SK-N-MC (cell line): ENCODE measurements at regions not wholly inside any gene's neighbourhood (a gene's known extent, or its start where the extent isn't known, plus 50 kb on each side); places are given as distances from the start of the nearest gene placed in this dataset.
A peak's percentile ranks its signal among the peaks of the same experiment; 100 is the strongest.
"Not testable (repeated sequence)": the region's sequence is repeated elsewhere in the genome, so short reads cannot be mapped to it uniquely, and the experiment has no call there.

Source experiments
- DNase-seq: peaks from one replicate; pipeline ENCODE4 v3.0.0-alpha.2; 2011; ENCODE audit warnings: low read depth, low spot score
- H3K27ac ChIP-seq: fragments of 200-600 bp; sonication (generic); 2 replicates; pipeline ENCODE4 v1.5.1; 2016; ENCODE audit warnings: mixed run types
- H3K36me3 ChIP-seq: fragments of 200-600 bp; sonication (generic); 2 replicates; pipeline ENCODE4 v1.6.1; 2017; ENCODE audit warnings: antibody characterized with exemption, low read length, mixed read lengths; ENCODE audit not compliant: insufficient read depth
- H3K4me3 ChIP-seq: fragments of 200-600 bp; sonication (generic); 2 replicates; pipeline ENCODE4 v1.5.1; 2016
- H3K9ac ChIP-seq: fragments of 200-600 bp; sonication (generic); 2 replicates; pipeline ENCODE4 v1.8.0; 2017; ENCODE audit warnings: mixed run types, mixed read lengths; ENCODE audit not compliant: insufficient read length
- H3K9me3 ChIP-seq: fragments of 200-600 bp; sonication (generic); 2 replicates; pipeline ENCODE4 v1.6.1; 2017; ENCODE audit warnings: low read depth, mild to moderate bottlenecking, antibody characterized with exemption, low read length, moderate library complexity, mixed read lengths
- EZH2 ChIP-seq: fragments of 200-600 bp; sonication (generic); IDR thresholded peaks from one replicate; pipeline ENCODE4 v1.6.1; 2017; ENCODE audit warnings: antibody characterized with exemption
- FOXP2 ChIP-seq: optimal IDR thresholded peaks from 2 replicates; pipeline ENCODE3; 2011; ENCODE audit warnings: mild to moderate bottlenecking, moderate library complexity; ENCODE audit not compliant: insufficient read depth; ENCODE audit errors: extremely low read length, control extremely low read depth
- POLR2AphosphoS5 ChIP-seq: IDR thresholded peaks from 2 replicates; pipeline ENCODE4 v1.6.1; 2012; ENCODE audit warnings: mild to moderate bottlenecking, low read depth, low read length, borderline replicate concordance

DNA sequence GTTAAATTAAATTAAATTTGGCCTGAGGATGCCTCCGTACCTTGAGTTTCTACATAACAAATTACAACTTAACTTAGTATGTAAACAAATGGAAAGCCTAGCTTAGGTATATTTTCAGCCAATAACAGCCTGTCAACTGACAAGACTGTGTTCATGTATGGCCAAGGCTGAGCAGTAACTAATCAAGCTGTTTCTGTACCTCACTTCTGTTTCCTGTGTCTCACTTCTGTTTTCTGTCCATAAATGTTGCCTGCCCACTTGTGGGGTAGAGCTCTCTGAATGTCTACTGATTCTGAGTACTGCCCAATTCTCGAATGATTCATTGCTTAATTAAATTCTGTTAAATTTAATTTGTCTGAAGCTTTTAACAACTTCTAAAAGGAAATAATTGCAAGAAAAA lies 445.2 kb downstream of the PCDH11X start:
- no peak for DNase-seq
- no peak overlapping the region for H3K9ac ChIP-seq
- no peaks in the 10 kb centered on the region for H3K36me3 ChIP-seq
- H3K27ac ChIP-seq = no peak overlapping the region
- H3K4me3 ChIP-seq = no peak overlapping the region
- no peaks in the 10 kb centered on the region for H3K9me3 ChIP-seq
- TF ChIP-seq FOXP2 (no peak), POLR2AphosphoS5 (no peak), EZH2 (no peak)

DNA sequence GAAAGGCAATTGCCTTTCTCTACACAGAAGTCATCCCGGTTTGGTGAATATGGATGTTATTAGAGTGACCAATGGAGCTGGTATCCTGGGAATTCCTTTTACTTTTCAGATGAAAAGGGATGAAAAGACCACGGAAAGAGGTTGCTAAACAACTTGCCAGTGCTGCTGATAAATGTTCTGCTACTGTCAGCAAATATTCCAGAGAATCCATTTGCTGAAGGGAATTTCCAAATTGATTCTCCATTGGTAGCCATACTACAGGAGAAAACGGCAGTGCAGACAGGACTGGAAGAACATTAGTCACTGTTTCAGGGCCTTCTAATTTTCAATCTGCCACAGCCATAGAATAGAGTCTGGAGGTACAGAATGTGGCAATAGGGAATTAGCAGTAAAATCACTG lies 451.5 kb downstream of the PCDH11X start:
- Histone ChIP-seq H3K9ac (no peak overlapping the region), H3K27ac (peak overlapping the region; percentile 62; the same call in 1 of the 2 replicates), H3K4me3 (peak overlapping the region; percentile 14; the same call in 1 of the 2 replicates), H3K36me3 (no peaks in the 10 kb centered on the region), H3K9me3 (no peaks in the 10 kb centered on the region)
- no peak for TF ChIP-seq EZH2
- TF ChIP-seq FOXP2 = no peak
- TF ChIP-seq POLR2AphosphoS5 = no peak
- DNase-seq = no peak

DNA sequence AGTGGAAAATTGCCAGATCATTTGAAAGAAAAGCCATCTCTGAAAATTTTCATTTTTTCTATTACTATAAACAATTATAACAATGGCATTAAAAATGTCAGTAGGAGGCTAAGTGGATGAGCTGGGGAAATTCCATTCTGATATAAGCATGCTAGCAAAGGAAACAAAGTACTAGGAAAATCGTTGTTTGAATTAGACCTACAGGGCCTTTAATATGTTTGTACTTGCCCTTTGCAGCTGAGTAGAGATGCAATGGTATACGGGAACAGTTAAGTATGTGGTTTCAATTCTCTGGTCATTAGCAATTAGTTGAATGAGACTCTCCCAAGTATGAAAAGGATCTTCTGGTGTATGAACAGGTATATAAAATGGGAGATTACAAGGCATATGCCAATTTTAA lies 452.2 kb downstream of the PCDH11X start:
- Histone ChIP-seq H3K9ac (no peak overlapping the region), H3K4me3 (no peak overlapping the region), H3K27ac (no peak overlapping the region; the same call in 1 of the 2 replicates), H3K9me3 (no peaks in the 10 kb centered on the region), H3K36me3 (no peaks in the 10 kb centered on the region)
- DNase-seq = no peak
- no peak for TF ChIP-seq EZH2

DNA sequence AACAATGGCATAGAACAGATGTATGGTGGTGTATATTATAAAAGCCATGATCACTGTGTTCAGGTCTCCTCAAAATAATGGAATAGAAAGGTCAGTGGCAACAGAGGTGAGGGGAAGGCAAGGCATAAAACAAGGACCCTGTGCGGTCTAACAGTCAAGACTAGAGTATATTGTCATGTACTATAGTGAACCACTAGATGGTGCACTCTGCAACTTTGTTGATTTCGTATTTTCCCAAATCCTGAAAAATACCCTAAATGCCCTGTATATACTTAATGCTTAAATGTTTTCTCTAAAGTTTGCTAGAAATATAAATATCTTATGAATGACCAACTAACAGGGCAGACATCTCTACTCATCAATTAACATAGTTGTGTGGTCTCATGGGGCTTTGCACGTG lies 453.0 kb downstream of the PCDH11X start:
- Histone ChIP-seq H3K9ac (no peak overlapping the region), H3K4me3 (no peak overlapping the region), H3K27ac (no peak overlapping the region), H3K9me3 (no peaks in the 10 kb centered on the region), H3K36me3 (no peaks in the 10 kb centered on the region)
- no peak for DNase-seq
- TF ChIP-seq POLR2AphosphoS5 (no peak), EZH2 (no peak), FOXP2 (no peak)

DNA sequence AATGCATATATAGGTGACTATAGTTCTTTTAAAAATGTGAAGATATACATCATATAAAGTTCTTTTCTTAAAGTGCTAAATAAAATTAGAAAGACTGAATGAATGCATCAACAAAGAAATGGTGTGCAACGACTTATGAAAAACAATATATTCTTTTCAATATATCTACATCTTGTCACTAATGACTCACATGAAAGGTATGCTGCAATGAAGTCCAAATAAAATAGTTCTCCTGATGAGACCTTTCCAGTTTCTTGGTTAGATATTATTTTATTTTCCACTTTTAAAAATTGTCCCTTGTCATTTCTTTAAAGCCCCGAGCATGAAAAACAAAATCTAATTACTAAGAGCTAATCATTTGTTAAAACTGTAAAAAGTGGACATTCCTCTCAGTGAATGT lies 462.1 kb downstream of the PCDH11X start:
- no peak for TF ChIP-seq POLR2AphosphoS5
- no peaks in the 10 kb centered on the region for H3K9me3 ChIP-seq
- H3K4me3 ChIP-seq = no peak overlapping the region
- H3K27ac ChIP-seq = no peak overlapping the region
- H3K9ac ChIP-seq = no peak overlapping the region
- no peak for DNase-seq
- no peaks in the 10 kb centered on the region for H3K36me3 ChIP-seq

DNA sequence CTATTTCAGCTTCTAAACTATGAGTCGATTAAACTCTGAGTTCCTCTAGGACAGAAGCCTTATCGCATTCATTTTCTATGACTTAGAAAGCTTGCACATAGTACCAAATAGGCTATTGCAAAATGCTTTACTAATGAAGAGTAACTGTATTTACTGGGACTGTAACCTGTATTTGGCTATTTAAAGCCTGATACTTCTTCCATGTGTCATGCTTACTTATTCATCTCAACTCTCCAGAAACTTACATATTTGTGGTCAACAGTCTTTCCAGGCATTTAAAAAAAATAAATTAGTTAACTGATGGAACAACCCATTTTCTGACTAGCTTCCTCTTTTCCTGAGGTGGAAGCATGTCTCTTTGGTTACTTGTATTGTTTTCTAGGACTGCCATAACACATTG lies 467.9 kb downstream of the PCDH11X start:
- no peak for DNase-seq
- TF ChIP-seq FOXP2 = no peak
- no peak for TF ChIP-seq POLR2AphosphoS5
- no peak for TF ChIP-seq EZH2
- Histone ChIP-seq H3K4me3 (no peak overlapping the region), H3K9me3 (no peaks in the 10 kb centered on the region), H3K36me3 (no peaks in the 10 kb centered on the region), H3K27ac (no peak overlapping the region), H3K9ac (no peak overlapping the region)

DNA sequence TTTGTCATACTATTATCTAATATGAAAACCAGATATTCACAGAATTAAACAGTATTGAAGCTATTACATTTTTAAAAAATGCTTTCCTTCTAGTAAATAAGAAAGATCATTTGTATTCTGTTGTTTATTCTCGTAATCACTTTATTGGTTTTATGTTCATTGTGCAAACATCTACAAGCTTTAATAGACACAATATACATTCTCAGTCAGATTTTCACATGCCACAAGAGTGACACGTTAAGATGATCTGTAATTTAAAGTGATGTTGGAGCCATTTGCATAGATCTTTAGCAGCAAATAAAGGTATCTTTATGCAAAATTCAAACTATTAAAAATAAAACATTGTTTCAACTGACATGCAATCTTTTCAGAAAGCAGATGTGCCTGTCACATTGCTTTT lies 469.9 kb downstream of the PCDH11X start:
- Histone ChIP-seq H3K27ac (no peak overlapping the region), H3K36me3 (no peaks in the 10 kb centered on the region), H3K9me3 (no peaks in the 10 kb centered on the region), H3K9ac (no peak overlapping the region), H3K4me3 (no peak overlapping the region)
- DNase-seq = no peak
- no peak for TF ChIP-seq FOXP2
- no peak for TF ChIP-seq POLR2AphosphoS5
- TF ChIP-seq EZH2 = no peak

DNA sequence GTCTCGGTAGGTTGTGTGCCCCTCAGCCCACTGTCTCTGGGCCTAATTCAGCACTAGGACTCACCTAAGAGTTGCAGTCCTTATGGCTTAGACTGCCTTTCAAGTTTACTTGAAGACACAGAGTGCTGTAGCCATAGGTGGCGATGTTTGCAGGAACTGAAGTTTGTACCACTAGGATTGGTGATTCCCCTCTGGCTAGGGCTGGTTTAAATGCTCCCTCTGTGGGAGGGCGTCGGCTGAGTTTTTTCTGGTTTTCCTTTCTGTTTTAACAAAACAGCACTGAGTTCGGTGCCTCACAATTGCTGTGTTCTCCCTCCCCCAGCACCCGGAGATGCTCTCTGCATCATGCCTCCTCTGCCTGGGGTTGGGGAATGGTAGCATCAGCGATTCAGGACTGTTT lies 480.9 kb downstream of the PCDH11X start:
- H3K36me3 ChIP-seq = no peaks in the 10 kb centered on the region
- no peaks in the 10 kb centered on the region for H3K9me3 ChIP-seq
- no peak for TF ChIP-seq FOXP2
- no peak for TF ChIP-seq POLR2AphosphoS5
- no peak for TF ChIP-seq EZH2
- no peak for DNase-seq
- no peak overlapping the region for H3K9ac ChIP-seq
- no peak overlapping the region for H3K4me3 ChIP-seq
- no peak overlapping the region for H3K27ac ChIP-seq

DNA sequence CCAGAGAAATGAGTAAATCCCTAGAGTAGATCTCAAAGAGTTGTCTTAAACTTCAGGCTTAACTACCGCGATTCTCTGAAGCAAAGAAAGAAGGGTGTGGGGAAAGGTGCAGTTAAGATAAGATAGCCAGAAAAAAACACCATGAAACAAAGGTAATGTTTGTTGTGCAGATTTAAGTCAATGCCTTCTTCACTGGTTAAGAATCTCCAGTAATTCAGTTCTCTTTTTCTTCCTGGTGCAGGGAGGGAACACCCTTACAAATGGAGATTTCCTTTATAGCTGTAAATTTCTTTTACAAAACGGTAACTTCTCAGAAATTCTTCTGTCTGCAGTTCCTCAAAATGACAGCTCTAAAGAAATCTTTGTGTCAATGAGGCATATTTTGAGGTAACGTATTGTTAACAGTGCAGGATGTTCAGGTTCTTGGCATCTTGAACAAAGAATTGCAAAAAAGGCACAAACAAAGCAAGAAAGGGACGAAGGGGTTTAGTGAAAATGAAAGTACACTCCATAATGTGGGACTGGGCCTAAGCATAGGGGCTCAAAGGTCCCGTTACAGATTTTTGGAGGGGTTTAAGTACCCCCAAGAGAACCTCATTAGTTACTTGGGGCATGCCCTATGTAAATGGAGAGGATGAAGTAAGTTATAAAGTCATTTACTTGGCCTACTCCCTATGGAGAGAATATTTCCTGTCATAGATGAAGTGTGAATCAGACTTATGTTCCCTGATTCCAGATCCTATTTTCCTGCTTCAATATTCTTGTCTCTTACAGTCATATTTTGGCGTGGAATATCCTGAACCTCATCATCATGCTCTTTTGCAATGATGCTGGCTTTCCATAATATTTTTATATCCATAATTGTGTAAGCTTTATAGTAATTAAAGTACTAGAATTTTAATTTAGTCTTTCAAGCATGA lies 492.0 kb downstream of the PCDH11X start:
- no peak overlapping the region for H3K4me3 ChIP-seq
- no peak for DNase-seq
- TF ChIP-seq POLR2AphosphoS5 = no peak
- no peak for TF ChIP-seq EZH2
- TF ChIP-seq FOXP2 = no peak
- no peaks in the 10 kb centered on the region for H3K36me3 ChIP-seq
- no peak overlapping the region for H3K27ac ChIP-seq
- H3K9ac ChIP-seq = no peak overlapping the region
- H3K9me3 ChIP-seq = no peaks in the 10 kb centered on the region

DNA sequence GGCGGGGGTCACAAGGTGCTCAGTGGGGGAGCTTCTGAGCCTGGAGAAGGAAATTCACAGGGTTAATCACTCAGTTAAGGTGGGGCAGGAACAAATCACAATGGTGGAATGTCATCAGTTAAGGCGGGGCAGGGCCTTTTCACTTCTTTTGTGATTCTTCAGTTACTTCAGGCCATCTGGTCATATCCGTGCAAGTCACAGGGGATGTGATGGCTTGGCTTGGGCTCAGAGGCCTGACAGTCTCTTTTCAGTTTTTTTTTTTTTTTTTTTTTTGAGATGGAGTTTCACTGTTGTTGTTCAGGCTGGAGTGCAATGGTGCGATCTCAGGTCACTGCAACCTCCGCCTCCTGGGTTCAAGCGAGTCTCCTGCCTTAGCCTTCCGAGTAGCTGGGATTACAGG lies 499.4 kb downstream of the PCDH11X start:
- H3K9me3 ChIP-seq, H3K4me3 ChIP-seq, H3K9ac ChIP-seq, H3K36me3 ChIP-seq, H3K27ac ChIP-seq, DNase-seq: not testable (repeated sequence)

DNA sequence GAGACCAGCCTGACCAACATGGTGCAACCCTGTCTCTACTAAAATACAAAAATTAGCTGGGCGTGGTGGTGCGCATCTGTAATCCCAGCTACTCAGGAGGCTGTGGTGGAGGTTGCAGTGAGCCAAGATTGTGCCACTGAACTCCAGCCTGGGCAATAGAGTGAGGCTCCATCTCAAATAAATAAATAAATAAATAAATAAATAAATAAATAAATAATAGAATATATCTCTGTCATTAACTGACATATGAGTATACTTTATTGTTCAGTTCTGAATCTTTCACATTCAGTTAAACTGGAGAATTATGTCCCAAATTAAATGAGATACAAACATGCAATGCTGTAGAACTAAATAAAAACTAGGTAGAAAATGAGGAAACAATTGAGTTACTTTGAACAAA lies 501.2 kb downstream of the PCDH11X start:
- H3K9me3 ChIP-seq, H3K4me3 ChIP-seq, H3K27ac ChIP-seq, H3K36me3 ChIP-seq, H3K9ac ChIP-seq, DNase-seq: not testable (repeated sequence)
